Activated T-cell treated with anti-CD3 and anti-CD28 coated beads, Interleukin-2, amount 50 U/mL, for 1 hour (primary cell): ENCODE measurements at regions not wholly inside any gene's neighbourhood (a gene's known extent, or its start where the extent isn't known, plus 50 kb on each side); places are given as distances from the start of the nearest gene placed in this dataset.

Experiments
- DNase-seq: peaks from one replicate; pipeline ENCODE4 v3.0.0-alpha.2; 2020

- peak; percentile 60 for DNase-seq
Observed at GRCh38 chr15:70258369-70259027, 160.8 kb upstream of the TLE3 start.

GRCh38 chr15:70257573-70258248, 160.0 kb upstream of the TLE3 start:
- DNase-seq = no peak

GRCh38 chr15:70257047-70257446, 159.3 kb upstream of the TLE3 start:
- DNase-seq = no peak

DNA sequence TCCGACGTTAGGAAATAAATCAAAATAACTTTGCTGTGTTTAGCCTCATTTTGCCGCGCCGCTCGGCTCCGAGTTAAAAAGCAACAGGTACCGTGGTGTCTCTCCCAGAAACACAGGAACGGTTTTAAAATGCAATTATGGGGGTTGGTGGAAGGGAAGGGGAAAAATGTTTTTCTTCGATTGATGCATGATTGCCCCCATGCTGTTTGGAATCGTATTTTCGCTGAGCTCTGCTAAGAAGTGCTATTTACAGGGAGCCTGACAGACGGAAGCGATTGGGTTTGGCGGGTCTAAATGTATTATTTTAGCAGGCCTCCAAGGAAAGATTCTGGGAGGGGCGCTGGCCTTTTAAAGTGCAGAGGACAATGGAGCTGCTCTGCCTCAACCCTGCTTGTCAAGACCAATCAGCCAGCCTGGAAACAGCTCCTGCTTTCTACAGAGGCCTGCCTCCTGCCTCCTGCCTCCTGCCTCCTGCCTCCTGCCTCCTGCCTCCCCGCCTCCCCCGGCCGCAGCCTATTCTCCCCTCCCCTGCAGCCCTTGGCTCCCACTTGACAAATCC, 156.7 kb upstream of the TLE3 start:
- no peak for DNase-seq

- no peak for DNase-seq
Observed at GRCh38 chr15:70253461-70254156, 155.9 kb upstream of the TLE3 start.

DNA sequence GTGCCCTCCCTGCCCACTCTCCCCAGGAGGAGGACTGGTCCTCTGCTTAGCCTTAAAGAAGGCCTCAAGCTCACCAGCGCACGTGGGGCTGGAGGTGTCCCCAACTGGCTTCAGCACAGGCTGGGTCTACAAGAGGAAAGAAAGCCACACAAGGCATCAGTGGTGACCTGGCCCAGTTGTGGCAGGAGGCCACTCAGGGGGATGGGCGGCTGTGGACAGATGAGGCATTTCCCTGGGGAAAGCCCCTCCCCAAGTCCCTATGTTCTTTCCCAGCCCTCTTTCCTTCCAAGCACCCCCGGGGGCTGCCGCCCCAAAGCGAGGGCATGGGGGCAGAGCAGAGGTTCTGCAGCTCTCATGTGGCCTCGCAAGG, 155.2 kb upstream of the TLE3 start:
- no peak for DNase-seq

GRCh38 chr15:70252056-70252950, 154.6 kb upstream of the TLE3 start:
- DNase-seq = no peak

GRCh38 chr15:70251246-70251990, 153.7 kb upstream of the TLE3 start:
- DNase-seq = no peak

DNA sequence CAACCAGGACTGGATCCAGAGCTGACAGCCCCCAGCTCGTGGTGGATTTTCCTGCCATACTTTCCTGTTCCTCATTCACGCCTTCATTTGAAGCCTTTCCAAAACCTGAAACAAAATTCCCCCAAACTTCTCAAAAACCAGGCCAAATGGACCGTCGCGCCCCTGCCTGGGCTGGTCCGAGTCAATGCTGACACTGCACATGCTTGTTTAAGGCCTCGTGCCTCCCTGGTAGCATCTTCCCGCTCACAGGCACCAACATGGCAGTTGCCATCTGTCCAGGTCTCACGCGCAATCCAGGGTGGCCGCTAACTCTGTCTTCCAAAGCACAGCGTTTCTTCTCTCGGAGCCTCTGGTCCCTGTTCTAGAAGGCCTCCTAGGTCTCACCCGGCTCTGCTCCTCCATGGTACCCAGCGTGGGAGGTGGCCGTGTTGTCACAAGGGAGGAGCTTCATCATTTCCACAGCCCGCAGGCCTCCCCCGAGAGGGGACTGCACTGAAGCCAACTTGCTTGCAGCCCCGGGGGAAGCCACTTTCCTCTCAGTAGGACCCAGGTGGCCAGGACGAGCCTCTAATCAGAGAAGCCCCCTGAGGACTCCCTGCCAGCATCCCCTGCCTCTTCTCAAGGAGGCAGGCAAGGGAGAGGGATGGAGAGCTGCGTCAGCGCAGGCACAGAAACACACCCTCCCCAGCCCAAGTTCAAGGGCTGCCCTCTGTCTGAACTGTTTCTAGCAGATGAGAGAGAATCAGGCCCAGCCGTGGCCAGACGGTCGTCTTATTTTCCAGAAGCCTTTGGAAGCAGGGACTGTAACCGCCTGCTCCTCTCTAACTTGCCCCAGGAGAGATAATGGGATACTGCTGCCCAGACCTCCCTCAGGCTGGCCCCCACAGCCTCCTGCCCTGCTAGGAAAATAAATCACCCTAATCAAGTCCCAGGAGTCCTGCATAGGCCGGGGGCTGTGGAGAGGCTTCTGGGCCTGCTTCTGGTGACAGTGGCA, 152.8 kb upstream of the TLE3 start:
- DNase-seq = no peak

DNA sequence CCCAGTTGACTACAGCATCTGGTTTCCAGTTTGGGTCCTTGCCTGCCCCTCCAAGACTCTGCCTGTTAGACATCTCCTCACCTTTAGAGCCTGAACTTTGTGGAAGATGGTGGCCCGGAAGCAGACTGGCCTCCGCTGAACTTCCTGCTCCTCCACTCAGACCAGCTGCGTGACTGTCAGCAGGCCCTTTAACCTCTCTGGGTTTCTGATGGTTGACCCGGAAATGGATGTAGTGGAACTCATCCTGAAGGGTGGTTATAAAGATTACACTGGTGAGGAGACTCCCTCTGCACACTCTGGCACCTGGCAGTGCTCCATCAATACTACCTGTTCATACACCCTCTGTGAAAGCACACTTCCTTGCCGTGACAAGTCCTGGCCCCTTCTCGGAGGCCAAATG, 151.9 kb upstream of the TLE3 start:
- no peak for DNase-seq

DNA sequence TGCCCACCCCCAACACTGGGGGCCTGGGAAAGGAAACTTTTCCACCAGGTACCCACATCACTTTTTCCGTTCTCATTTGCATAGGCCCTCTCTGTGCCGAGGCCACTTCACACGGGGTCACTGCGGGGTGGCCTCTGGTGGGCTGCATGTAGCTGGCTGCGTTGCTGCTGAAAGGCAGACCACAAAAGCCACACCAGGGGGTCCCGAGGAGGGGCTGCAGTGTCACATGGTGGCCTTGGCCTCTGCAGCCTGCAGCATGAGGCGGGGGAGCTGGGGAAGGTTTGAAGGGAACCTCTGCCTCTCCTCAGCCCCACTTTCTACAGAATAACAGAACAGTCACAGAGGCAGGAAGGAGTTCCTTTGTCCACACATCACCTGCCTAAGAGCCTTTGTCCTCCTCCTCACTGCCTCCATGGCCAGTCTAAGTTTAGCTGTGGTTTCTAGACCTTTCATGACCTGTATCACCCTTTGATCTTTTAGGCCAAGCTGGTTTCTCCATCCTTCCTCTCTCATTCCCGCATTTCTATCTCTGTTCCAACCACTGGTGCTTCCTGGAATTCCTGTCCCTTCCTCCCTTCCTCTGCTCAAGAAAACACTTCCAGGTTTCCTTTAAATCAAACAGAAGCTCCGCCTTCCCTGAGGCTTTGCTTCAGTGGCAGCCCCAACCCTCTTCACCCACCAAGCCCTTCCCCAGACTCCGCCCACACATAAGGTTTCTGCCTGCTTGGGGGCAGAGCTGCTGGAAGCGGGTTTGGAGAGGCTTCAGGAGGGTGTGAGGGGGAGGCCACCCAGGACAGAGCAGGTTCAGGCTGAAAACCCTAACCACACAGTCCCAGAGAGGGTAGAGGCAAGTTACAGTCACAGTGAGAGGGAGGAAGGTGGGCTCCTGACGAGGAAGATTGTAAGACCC, 150.7 kb upstream of the TLE3 start:
- DNase-seq = no peak

GRCh38 chr15:70247281-70247680, 149.6 kb upstream of the TLE3 start:
- no peak for DNase-seq

GRCh38 chr15:70246623-70247220, 149.0 kb upstream of the TLE3 start:
- DNase-seq = no peak

GRCh38 chr15:70245932-70246622, 148.4 kb upstream of the TLE3 start:
- no peak for DNase-seq

DNA sequence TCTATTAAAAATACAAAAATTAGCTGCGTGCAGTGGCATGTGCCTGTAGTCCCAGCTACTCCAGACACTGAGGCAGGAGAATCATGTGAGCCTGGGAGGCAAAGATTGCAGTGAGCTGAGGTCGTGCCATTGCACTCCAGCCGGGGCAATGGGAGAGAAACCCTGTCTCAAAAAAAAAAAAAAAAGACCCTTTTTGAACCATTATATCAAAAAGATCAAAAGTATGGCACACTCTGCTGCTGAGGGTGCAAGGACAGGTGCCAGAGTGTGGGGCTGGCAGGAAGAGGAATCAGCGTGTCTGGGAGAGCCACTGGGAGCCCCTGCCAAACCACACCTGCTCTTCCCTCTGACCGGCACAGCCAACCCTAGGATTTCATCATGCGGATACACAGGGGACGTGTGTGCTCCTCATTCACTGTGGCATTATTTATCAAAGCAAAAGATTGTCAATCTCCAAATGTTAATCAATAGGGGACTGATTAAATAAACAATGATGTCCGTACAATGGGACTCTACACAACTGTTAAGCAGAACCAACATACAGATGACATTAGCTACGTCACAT, 147.3 kb upstream of the TLE3 start:
- DNase-seq = no peak

- no peak for DNase-seq
Observed at GRCh38 chr15:70243686-70244540, 146.2 kb upstream of the TLE3 start.

DNA sequence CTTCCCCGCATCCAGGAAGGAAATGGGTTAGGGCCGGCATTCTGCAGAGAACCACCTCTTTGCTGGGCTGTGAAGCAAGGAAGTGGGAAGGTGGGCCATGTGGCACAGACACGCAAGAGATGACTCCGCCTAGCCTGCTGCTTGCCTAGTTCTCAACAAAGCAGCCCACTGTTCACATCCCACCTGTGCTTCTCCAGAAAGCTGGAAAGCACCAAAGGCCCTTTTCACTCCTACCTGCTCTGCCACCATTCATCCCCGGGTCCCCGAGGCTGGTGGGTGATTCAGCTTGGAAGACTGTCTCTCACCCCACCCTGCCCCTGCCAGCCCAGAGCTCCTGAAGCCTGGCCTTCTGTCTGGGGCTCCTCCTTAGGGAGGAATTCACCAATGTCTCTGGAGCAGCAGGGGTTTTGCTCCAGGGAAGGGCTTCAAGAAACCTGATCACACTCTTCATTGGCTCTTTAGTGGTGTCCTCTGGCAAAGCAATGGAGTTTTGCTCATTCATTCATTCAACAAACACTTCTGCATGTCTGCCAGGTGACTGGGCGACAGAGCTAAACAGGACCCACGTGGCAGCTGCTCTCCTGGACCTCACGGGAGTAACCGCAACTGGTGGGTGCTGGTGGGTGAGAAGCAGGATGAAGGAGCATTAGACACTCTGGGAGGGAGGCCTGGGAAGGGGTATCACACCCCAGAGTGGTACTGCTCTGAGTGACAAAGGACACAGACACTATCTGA, 145.4 kb upstream of the TLE3 start:
- no peak for DNase-seq
